SIG-M5 treated with dmso at 0.1 percent for 504 hours (cell line): ENCODE measurements at regions not wholly inside any gene's neighbourhood (a gene's known extent, or its start where the extent isn't known, plus 50 kb on each side); places are given as distances from the start of the nearest gene placed in this dataset.

ENCODE experiments used
- DNase-seq: peaks from one replicate; lab custom pipeline; 2025; ENCODE audit not compliant: unreplicated experiment; lab: John Stamatoyannopoulos, UW

- DNase-seq, result no peak
These were observed 56.5 kb upstream of the PPFIA2 start for GRCh38 chr12:81815611-81816010.

GRCh38 chr12:81811778-81812125 is 52.6 kb upstream of the PPFIA2 start:
- no peak for DNase-seq

- DNase-seq, result no peak
These were observed 52.1 kb upstream of the PPFIA2 start for GRCh38 chr12:81811061-81811777.

DNA sequence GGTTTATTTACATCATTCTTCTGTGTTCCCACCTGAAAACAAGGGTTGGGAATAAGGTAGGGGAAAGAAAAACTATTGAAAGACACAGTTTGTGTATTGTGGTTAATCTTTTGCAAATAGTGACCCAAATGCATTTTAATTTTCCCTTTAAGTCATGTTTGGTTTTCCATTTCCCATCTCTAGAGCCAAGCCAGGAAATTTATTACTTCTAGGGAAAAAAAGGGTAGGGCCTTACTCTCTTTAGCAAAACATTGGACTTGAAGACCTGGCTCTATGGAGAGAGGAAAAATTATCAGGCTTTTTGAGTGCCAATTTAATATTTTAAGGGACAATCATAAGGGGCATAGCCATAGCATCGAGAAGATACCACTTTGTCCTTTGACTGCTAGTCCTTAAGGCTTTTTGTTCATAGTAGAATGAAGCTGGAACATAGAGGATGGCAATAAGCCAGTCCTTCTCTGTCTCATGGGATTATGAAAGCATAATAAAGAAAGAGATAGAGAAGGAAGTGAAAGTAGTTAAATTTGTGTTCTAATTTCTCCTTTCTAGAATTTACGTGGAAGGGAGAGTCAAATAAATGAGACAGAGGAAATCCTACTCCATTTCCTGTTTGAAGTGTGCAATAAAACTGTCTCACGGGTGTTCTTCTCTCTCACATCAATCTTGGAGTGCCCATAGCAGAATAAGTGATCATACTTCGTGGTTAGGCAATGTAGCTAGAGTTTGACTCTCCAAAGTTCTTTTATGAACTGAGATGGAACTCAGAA is 50.9 kb upstream of the PPFIA2 start:
- DNase-seq, result peak; percentile 71

GRCh38 chr12:81809113-81809777 is 50.1 kb upstream of the PPFIA2 start:
- no peak for DNase-seq
